ENCODE measurements at regions not wholly inside any gene's neighbourhood (a gene's known extent, or its start where the extent isn't known, plus 50 kb on each side); places are given as distances from the start of the nearest gene placed in this dataset.

GRCh38 chr12:63302941-63303536 is 152.0 kb upstream of the AVPR1A start:
- TF ChIP-seq, protein P1, sequence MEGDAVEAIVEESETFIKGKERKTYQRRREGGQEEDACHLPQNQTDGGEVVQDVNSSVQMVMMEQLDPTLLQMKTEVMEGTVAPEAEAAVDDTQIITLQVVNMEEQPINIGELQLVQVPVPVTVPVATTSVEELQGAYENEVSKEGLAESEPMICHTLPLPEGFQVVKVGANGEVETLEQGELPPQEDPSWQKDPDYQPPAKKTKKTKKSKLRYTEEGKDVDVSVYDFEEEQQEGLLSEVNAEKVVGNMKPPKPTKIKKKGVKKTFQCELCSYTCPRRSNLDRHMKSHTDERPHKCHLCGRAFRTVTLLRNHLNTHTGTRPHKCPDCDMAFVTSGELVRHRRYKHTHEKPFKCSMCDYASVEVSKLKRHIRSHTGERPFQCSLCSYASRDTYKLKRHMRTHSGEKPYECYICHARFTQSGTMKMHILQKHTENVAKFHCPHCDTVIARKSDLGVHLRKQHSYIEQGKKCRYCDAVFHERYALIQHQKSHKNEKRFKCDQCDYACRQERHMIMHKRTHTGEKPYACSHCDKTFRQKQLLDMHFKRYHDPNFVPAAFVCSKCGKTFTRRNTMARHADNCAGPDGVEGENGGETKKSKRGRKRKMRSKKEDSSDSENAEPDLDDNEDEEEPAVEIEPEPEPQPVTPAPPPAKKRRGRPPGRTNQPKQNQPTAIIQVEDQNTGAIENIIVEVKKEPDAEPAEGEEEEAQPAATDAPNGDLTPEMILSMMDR (IDR thresholded peaks at IDR 0.05): no peak
- no peak for TF ChIP-seq EZH2 (IDR thresholded peaks at IDR 0.05; ENCODE audit: borderline replicate concordance, insufficient read depth, low read depth, low read length, poor library complexity, severe bottlenecking)

Measured in B cell (primary cell).